IMR-90 (cell line): ENCODE measurements at regions not wholly inside any gene's neighbourhood (a gene's known extent, or its start where the extent isn't known, plus 50 kb on each side); places are given as distances from the start of the nearest gene placed in this dataset.

Experiments used
- BHLHE40 ChIP-seq: fragments of 150-350 bp; IDR thresholded peaks from 2 replicates; pipeline ENCODE4 v1.6.1; 2016; ENCODE audit warnings: mild to moderate bottlenecking, low read depth, low read length
- CEBPB ChIP-seq: IDR thresholded peaks from 2 replicates; pipeline ENCODE4 v1.6.1; 2012; ENCODE audit warnings: low read depth, low read length, improper control_type of control experiment
- MXI1 ChIP-seq: IDR thresholded peaks from 2 replicates; pipeline ENCODE4 v1.6.1; 2012; ENCODE audit warnings: low read depth, mild to moderate bottlenecking, low read length, moderate library complexity, borderline replicate concordance
- POLR2A ChIP-seq: IDR thresholded peaks from 2 replicates; pipeline ENCODE4 v1.6.1; 2012; ENCODE audit warnings: mild to moderate bottlenecking, low read depth, low read length
- RAD21 ChIP-seq: IDR thresholded peaks from 2 replicates; pipeline ENCODE4 v1.6.1; 2012; ENCODE audit warnings: low read length, improper control_type of control experiment
- RFX5 ChIP-seq: IDR thresholded peaks from 2 replicates; pipeline ENCODE4 v1.8.0; 2012; ENCODE audit warnings: low read depth, mild to moderate bottlenecking, low read length, moderate library complexity
- TF ChIP-seq, protein P1 (sequence below): conservative IDR thresholded peaks from 2 replicates; pipeline ENCODE4 v1.5.1; 2012; ENCODE audit warnings: mild to moderate bottlenecking, low read depth, low read length, improper control_type of control experiment
- TF ChIP-seq, protein P2 (sequence below): fragments of 150-350 bp; IDR thresholded peaks from 2 replicates; pipeline ENCODE4 v1.6.1; 2017; ENCODE audit warnings: mild to moderate bottlenecking, antibody characterized with exemption, low read length, low read depth

DNA sequence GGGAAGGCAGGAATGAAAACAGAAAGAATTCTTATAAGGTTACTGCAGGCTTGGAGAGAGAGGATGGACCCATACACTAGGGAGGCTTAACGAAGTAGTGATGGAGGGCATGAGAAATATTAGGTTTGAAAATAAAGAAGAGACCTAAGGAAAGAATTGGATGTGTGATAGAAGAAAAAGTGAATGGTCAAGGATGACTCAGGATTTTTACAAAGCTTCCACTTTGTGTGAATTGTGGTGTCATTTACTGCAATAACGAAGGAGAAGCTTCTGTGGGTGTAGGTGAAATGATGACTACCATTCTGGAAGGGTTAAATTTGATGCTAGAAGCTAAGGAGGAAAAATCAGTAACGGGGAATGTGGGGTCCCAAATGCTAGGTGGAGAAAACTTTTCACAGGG is 191.2 kb downstream of the UTRN start:
- TF ChIP-seq, protein P1, sequence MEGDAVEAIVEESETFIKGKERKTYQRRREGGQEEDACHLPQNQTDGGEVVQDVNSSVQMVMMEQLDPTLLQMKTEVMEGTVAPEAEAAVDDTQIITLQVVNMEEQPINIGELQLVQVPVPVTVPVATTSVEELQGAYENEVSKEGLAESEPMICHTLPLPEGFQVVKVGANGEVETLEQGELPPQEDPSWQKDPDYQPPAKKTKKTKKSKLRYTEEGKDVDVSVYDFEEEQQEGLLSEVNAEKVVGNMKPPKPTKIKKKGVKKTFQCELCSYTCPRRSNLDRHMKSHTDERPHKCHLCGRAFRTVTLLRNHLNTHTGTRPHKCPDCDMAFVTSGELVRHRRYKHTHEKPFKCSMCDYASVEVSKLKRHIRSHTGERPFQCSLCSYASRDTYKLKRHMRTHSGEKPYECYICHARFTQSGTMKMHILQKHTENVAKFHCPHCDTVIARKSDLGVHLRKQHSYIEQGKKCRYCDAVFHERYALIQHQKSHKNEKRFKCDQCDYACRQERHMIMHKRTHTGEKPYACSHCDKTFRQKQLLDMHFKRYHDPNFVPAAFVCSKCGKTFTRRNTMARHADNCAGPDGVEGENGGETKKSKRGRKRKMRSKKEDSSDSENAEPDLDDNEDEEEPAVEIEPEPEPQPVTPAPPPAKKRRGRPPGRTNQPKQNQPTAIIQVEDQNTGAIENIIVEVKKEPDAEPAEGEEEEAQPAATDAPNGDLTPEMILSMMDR: no peak
- no peak for TF ChIP-seq POLR2A
- TF ChIP-seq MXI1: no peak
- no peak for TF ChIP-seq CEBPB
- no peak for TF ChIP-seq BHLHE40
- TF ChIP-seq RAD21: no peak
- no peak for TF ChIP-seq RFX5
- TF ChIP-seq, protein P2, sequence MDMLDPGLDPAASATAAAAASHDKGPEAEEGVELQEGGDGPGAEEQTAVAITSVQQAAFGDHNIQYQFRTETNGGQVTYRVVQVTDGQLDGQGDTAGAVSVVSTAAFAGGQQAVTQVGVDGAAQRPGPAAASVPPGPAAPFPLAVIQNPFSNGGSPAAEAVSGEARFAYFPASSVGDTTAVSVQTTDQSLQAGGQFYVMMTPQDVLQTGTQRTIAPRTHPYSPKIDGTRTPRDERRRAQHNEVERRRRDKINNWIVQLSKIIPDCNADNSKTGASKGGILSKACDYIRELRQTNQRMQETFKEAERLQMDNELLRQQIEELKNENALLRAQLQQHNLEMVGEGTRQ: no peak
